GM21528 (cell line): ENCODE measurements at regions not wholly inside any gene's neighbourhood (a gene's known extent, or its start where the extent isn't known, plus 50 kb on each side); places are given as distances from the start of the nearest gene placed in this dataset.
"Not testable (repeated sequence)": the region's sequence is repeated elsewhere in the genome, so short reads cannot be mapped to it uniquely, and the experiment has no call there.

Experiments
- ATAC-seq: cut with Tn5 transposase; IDR thresholded peaks from one replicate; pipeline ENCODE4 v1.9.1; 2021; ENCODE audit warnings: mild to moderate bottlenecking, moderate library complexity; ENCODE audit not compliant: unreplicated experiment, low FRiP score

- no peak for ATAC-seq
Measured at GRCh38 chr3:63090656-63091055, 187.5 kb upstream of the SYNPR start.

GRCh38 chr3:63092515-63092914, 185.6 kb upstream of the SYNPR start:
- no peak for ATAC-seq

GRCh38 chr3:63094642-63095408, 183.3 kb upstream of the SYNPR start:
- no peak for ATAC-seq

- no peak for ATAC-seq
Measured at GRCh38 chr3:63096248-63097058, 181.7 kb upstream of the SYNPR start.

- no peak for ATAC-seq
Measured at GRCh38 chr3:63097396-63097795, 180.7 kb upstream of the SYNPR start.

- no peak for ATAC-seq
Measured at GRCh38 chr3:63116922-63117321, 161.2 kb upstream of the SYNPR start.

- ATAC-seq = no peak
Measured at GRCh38 chr3:63124090-63124489, 154.0 kb upstream of the SYNPR start.

GRCh38 chr3:63126530-63126929, 151.6 kb upstream of the SYNPR start:
- ATAC-seq = no peak

- no peak for ATAC-seq
Measured at GRCh38 chr3:63128380-63128779, 149.7 kb upstream of the SYNPR start.

- no peak for ATAC-seq
Measured at GRCh38 chr3:63130625-63131024, 147.5 kb upstream of the SYNPR start.

- ATAC-seq = no peak
Measured at GRCh38 chr3:63132461-63133250, 145.5 kb upstream of the SYNPR start.

- ATAC-seq = no peak
Measured at GRCh38 chr3:63135367-63135766, 142.7 kb upstream of the SYNPR start.

- not testable (repeated sequence) for ATAC-seq
Measured at GRCh38 chr3:63136249-63136648, 141.9 kb upstream of the SYNPR start.

GRCh38 chr3:63142681-63143080, 135.4 kb upstream of the SYNPR start:
- no peak for ATAC-seq

- ATAC-seq = no peak
Measured at GRCh38 chr3:63146154-63146553, 132.0 kb upstream of the SYNPR start.

GRCh38 chr3:63150880-63151279, 127.2 kb upstream of the SYNPR start:
- no peak for ATAC-seq

- ATAC-seq = no peak
Measured at GRCh38 chr3:63151897-63152296, 126.2 kb upstream of the SYNPR start.

GRCh38 chr3:63159764-63160163, 118.3 kb upstream of the SYNPR start:
- ATAC-seq = no peak

- ATAC-seq = no peak
Measured at GRCh38 chr3:63167113-63167512, 111.0 kb upstream of the SYNPR start.

- no peak for ATAC-seq
Measured at GRCh38 chr3:63168179-63168578, 109.9 kb upstream of the SYNPR start.
